ENCODE measurements at regions not wholly inside any gene's neighbourhood (a gene's known extent, or its start where the extent isn't known, plus 50 kb on each side); places are given as distances from the start of the nearest gene placed in this dataset.

- no peak for TF ChIP-seq CTCF (IDR thresholded peaks at IDR 0.05; ENCODE audit: low read depth, low read length)
- TF ChIP-seq EZH2phosphoT487 (IDR thresholded peaks at IDR 0.05; ENCODE audit: low read depth): no peak
Measured at GRCh38 chr9:38272710-38273109, 119.8 kb upstream of the ALDH1B1 start.

Measured in OCI-LY3 (cell line).